HG03108 (cell line): ENCODE measurements at regions not wholly inside any gene's neighbourhood (a gene's known extent, or its start where the extent isn't known, plus 50 kb on each side); places are given as distances from the start of the nearest gene placed in this dataset.

Experiments
- ATAC-seq: cut with Tn5 transposase; IDR thresholded peaks from one replicate; pipeline ENCODE4 v1.9.1; 2021; ENCODE audit warnings: moderate library complexity; ENCODE audit not compliant: unreplicated experiment

GRCh38 chr1:29436181-29436785 is 200.0 kb downstream of the PTPRU start:
- ATAC-seq = no peak

- no peak for ATAC-seq
Measured at GRCh38 chr1:29433830-29434229, 197.5 kb downstream of the PTPRU start.

DNA sequence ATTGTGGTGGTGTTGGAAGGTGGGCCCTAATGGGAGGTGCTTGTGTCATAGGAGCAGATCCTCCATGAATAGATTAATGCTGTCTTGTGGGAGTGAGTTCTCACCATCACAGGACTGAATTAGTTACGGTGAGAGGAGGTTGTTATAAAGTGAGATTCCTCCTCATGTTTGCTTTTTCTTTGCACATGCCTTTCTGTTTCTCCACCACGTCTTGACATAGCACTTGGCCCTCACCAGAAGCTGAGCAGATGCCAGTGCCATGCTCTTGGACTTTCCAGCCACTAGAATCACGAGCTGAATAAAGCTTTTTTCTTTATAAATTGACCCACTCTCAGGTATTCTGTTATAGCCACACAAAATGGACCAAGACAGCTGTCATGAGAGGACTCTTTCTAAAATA is 194.8 kb downstream of the PTPRU start:
- ATAC-seq = no peak

DNA sequence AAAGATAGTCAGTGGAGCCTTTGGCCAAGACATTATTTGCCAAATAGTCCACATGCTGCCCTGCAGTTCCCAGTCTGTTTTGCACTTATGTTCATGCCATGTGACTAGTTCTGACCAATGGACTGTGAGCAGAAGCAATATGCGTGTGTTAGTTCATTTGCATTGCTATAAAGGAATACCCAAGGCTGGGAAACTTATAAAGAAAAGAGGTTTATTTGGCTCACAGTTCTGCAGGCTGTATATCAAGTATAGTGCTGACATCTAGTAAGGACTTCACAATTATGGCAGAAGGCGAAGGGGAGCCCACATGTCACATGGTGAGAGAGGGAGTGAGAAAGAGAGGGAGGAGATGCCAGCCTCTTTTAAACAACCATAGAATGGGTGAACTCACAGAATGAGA is 193.3 kb downstream of the PTPRU start:
- no peak for ATAC-seq

GRCh38 chr1:29428997-29429396 is 192.7 kb downstream of the PTPRU start:
- no peak for ATAC-seq

DNA sequence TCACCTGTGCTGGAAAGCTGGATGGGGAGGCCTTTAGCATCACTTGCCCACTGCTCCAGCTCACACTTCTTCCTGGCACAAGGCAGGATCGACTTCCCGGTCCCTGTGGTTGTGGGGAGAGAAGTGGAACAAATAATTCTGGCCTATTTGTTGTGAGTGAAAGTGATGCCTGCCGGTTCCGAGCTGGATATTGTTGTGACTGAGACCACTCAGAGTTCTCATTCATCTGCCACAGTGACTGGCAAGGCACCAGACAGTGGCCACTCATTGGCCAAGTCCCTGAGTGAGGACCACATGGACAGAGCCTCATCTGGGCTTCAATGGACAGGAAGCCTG is 191.9 kb downstream of the PTPRU start:
- no peak for ATAC-seq

DNA sequence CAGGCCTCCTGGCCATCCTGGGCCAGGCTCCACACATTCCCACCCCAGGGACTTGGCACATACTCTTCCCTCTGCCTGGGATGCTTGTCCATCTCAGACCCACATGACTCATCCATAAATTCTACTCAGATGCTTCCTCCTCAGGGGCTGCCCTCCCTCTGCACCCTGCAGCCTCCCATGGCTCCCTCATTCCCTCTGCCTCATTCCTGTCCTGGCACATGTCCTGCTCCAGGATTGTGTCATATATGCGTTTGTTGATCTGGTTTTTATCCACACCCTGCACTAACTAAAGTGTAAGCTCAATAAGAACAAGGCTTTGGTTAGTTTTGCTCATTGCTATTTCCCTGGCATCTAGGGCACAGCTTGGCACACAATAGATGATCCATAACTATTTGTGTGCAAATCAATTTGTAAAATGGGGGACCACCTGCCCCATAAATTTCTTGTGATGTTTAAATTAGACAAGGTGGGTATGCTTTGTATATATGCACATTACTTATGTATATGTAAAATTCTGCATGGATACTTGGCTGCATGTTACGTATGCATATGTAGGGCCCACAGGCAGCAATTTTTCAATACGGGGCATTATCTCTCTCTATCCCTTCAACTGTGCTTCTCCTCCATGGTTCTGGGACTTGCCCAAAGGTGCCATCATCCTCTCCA is 191.4 kb downstream of the PTPRU start:
- ATAC-seq = no peak

GRCh38 chr1:29426701-29427279 is 190.5 kb downstream of the PTPRU start:
- ATAC-seq = no peak

GRCh38 chr1:29425631-29426030 is 189.3 kb downstream of the PTPRU start:
- no peak for ATAC-seq

GRCh38 chr1:29424266-29424665 is 187.9 kb downstream of the PTPRU start:
- ATAC-seq = no peak

- ATAC-seq = no peak
Measured at GRCh38 chr1:29420202-29420601, 183.9 kb downstream of the PTPRU start.

DNA sequence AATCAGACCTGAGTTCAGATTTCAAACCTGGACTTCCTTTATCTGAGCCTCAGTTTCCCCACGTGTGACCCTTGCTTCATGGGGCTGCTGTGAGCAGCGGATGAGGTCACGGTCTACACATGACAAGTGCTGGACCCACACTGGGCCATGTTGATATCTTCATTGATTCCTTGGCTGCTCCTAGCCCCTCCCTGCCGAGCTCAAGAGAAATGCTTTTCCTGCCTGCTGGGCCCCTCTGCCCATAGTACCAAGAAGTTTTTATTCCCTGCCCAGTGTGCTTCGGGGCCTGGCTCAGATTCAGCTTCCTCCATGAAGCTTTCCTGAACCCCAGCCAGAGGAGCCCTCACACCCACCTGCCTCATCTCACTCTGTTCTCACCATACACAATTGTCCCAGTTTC is 181.6 kb downstream of the PTPRU start:
- ATAC-seq = no peak

DNA sequence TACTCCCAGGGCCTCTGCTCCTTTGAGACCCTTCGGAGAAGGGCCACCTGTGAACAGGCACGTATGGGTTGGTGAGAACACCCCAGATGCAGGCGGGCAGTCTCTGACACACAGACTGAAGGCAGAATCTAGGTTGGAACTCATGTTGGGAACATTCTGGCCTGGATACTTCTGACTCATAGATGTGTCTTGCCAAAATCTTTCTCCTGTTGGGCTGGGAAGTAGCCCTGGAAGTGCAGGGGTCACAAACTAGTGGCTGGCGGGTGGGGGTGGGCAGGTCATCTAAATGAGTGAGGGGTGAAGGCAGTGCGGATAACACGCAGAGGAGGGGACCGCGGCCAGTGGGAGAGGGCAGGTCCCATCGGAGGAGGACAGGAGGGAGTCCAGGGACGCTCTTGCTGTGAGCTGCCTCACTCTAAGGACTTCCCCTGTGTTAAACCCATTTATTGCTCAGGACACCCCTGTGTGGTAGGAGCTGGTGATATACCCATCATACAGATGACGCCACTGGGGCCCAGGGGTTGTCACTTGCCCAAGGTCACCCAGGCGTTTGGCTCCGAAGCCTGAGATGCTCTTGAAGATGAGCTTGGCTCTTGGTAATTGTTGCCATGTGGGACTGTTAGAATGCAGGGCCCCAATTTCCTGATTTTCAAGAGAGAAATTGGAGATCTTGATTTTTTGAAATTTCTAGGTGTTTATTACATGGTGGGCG is 181.0 kb downstream of the PTPRU start:
- ATAC-seq = no peak

GRCh38 chr1:29416267-29417146 is 180.2 kb downstream of the PTPRU start:
- ATAC-seq = no peak

DNA sequence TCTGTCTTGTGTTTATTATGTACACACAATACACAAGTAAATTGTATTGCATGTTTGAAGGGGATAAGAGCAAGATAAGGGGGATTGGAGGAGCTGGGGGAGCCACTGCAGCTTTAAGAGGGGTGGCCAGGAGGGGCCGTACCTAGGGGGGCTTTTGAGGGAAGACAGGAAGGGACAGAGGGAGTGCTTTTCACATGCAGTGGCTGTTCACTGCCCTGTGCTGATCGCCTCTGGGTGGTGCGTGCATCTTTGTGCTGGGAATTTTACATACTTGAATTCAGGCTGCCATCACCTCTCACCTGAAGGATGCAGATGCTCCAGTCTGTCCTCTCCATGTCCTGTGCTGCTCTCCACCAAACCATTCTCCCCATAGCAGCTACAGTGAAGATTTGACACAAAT is 179.5 kb downstream of the PTPRU start:
- ATAC-seq = no peak

DNA sequence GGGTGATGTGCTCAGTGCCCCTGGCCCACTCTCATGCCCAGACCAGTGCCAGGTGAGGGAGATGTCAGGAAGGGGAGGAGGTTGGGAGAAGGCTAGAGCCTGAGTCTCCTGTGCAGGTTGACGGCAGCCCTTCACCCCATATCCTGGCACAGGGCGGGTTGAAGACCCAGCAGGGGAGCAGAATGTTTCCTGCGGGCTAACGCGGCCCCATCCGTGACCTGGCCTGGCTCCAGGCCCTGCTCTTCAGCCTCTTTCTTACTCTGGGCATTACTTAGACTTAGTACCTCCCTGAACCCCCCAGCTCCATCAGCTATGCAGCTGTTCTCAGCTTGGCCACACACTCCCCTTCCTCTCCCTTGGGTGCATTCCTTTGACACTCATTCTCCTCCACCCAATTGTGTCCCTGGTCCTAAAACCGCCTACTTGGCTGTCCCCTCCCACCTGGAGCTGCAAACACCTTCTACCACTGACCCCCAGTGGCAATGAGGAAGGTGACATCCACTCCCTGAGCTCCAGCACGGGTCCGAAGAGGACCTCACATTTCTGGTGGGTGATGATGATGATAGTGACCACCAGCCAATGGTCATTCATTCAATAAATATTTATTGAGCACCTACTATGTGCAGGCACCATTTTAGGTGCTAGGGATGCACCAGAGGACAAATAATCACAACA is 179.0 kb downstream of the PTPRU start:
- ATAC-seq = no peak

GRCh38 chr1:29414086-29414485 is 177.8 kb downstream of the PTPRU start:
- ATAC-seq = no peak

GRCh38 chr1:29413661-29414060 is 177.3 kb downstream of the PTPRU start:
- no peak for ATAC-seq

GRCh38 chr1:29412591-29412990 is 176.3 kb downstream of the PTPRU start:
- no peak for ATAC-seq

GRCh38 chr1:29410476-29410875 is 174.2 kb downstream of the PTPRU start:
- no peak for ATAC-seq

- ATAC-seq = no peak
Measured at GRCh38 chr1:29409616-29410015, 173.3 kb downstream of the PTPRU start.
